Prostate gland (tissue), 2 donors: ENCODE measurements at regions not wholly inside any gene's neighbourhood (a gene's known extent, or its start where the extent isn't known, plus 50 kb on each side); places are given as distances from the start of the nearest gene placed in this dataset.

Source experiments
- DNase-seq: peaks from one replicate; pipeline ENCODE4 v3.0.0-alpha.2; 2019; ENCODE audit warnings: low spot score
- H3K27ac ChIP-seq, 2 donors: fragments of 200-600 bp; sonication (generic); 2 replicates each; pipeline ENCODE4 v1.5.1; 2017 to 2019
- H3K27me3 ChIP-seq: fragments of 200-600 bp; sonication (generic); replicated peaks from 2 replicates; pipeline ENCODE4 v1.5.1; 2019; ENCODE audit not compliant: insufficient read depth
- H3K36me3 ChIP-seq, 2 donors: fragments of 200-600 bp; sonication (generic); 1 replicate in 1 of 2; 2 replicates in 1 of 2; pipeline versions ENCODE4 v1.5.1 to v1.8.1; 2017 to 2019
- H3K4me1 ChIP-seq: fragments of 200-600 bp; sonication (generic); replicated peaks from 2 replicates; pipeline ENCODE4 v1.5.1; 2019
- H3K4me3 ChIP-seq, 2 donors: fragments of 200-600 bp; sonication (generic); 2 replicates each; pipeline ENCODE4 v1.5.1; 2017 to 2019
- H3K9me3 ChIP-seq: fragments of 200-600 bp; sonication (generic); 2 replicates; pipeline ENCODE4 v1.5.1; 2017
- POLR2A ChIP-seq: fragments of 450-650 bp; IDR thresholded peaks from one replicate; pipeline ENCODE4 v1.6.1; 2016; ENCODE audit warnings: antibody characterized with exemption, mild to moderate bottlenecking
- POLR2AphosphoS5 ChIP-seq: sonication (generic); formaldehyde crosslinking; IDR thresholded peaks from one replicate; pipeline ENCODE4 v1.6.1; 2017; ENCODE audit warnings: antibody characterized with exemption
- WGBS: methylation state at CpG from one replicate; pipeline ENCODE4 v1.1.5; 2018; 5-methylcytosine and 5-hydroxymethylcytosine counted together
- intact Hi-C: fragments of 100-400 bp; cut with DNase I; formaldehyde crosslinking; loops from one replicate; pipeline ENCODE4 v1.14.2; 2022
- TF ChIP-seq, protein P1 (sequence below), 4 experiments: fragments of 200-600 bp in 2 of 4; fragments of 450-650 bp in 2 of 4; sonication (generic) in 2 of 4; IDR thresholded peaks; 1 replicate in 3 of 4; 2 replicates in 1 of 4; pipeline ENCODE4 v1.5.1; 2016 to 2019; ENCODE audit warnings: antibody characterized with exemption in 4 of 4, mild to moderate bottlenecking in 2 of 4, moderate library complexity in 2 of 4

DNA sequence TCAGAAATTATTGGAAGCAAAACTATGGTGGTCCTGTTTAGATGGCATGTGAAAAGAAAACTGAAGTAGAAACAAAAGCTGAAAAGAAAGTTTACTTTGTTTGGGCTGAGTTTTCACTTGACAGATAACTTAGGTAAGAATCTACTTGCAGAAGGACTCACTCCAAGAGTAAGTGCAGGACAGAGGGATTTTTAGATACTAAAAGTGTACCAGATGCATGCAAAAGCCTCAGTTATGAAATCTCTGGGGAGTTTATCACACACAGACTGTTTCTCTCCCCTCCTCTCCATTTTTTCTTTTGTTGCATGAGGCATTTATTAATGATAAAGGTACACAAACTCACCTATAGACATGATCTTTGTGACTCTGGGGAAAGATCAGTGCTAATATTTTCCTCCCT, 127.5 kb upstream of the GIMD1 start:
- no peak overlapping the region for H3K27ac ChIP-seq
- intact Hi-C loops, result no loop called here
- no peaks in the 10 kb centered on the region for H3K4me1 ChIP-seq
- no peaks in the 10 kb centered on the region for H3K9me3 ChIP-seq
- DNase-seq, result no peak
- H3K4me3 ChIP-seq, result no peak overlapping the region
- TF ChIP-seq POLR2A, result no peak
- TF ChIP-seq, protein P1, sequence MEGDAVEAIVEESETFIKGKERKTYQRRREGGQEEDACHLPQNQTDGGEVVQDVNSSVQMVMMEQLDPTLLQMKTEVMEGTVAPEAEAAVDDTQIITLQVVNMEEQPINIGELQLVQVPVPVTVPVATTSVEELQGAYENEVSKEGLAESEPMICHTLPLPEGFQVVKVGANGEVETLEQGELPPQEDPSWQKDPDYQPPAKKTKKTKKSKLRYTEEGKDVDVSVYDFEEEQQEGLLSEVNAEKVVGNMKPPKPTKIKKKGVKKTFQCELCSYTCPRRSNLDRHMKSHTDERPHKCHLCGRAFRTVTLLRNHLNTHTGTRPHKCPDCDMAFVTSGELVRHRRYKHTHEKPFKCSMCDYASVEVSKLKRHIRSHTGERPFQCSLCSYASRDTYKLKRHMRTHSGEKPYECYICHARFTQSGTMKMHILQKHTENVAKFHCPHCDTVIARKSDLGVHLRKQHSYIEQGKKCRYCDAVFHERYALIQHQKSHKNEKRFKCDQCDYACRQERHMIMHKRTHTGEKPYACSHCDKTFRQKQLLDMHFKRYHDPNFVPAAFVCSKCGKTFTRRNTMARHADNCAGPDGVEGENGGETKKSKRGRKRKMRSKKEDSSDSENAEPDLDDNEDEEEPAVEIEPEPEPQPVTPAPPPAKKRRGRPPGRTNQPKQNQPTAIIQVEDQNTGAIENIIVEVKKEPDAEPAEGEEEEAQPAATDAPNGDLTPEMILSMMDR (IDR thresholded peaks at IDR 0.05), result no peak
- no peak for TF ChIP-seq POLR2AphosphoS5
- H3K36me3 ChIP-seq, result no peaks in the 10 kb centered on the region
- H3K27me3 ChIP-seq, result no peaks in the 10 kb centered on the region

DNA sequence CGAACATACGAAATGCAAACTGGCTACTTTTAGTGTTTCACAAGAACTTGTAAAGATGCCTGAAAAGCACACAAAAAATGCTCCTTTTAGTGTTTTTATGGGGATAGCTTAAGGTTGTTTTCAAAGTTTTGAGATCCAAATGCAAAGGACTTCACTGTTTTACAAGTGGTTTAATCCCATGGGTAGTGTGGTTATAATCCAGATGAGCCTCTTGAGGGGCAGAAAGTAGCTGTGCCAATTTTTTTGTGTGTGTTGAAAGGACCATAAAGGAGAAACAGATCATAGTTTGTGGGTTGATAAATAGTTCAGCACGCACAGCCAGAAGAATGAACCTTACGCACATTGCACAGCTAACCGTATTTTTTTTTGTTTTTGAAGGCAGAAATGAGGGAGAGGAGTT, 126.9 kb upstream of the GIMD1 start:
- no peak for DNase-seq
- WGBS, result 47% methylated on average over 5 of the region's 5 CpGs

DNA sequence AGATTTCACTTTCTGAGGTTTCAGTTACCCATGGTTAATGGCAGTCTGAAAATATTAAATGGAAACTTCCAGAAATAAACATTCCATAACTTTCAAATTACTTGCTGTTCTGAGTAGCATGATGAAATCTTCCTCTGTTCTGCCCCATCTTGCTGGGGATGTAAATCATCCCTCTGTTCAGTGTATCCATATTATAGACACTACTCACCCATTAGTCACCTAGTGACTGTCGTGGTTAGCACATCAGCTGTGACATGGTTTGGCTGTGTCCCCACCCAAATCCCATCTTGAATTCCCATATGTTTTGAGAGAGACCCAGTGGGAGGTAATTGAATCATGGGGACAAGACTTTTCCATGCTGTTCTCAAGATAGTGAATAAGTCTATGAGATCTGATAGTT, 125.5 kb upstream of the GIMD1 start:
- H3K27me3 ChIP-seq, result no peaks in the 10 kb centered on the region
- 80% methylated on average over 1 of the region's 1 CpG for WGBS

More for the DNA sequence above, 126.9 kb upstream of the GIMD1 start:
- intact Hi-C loops, result no loop called here
- Histone ChIP-seq H3K36me3 (no peaks in the 10 kb centered on the region), H3K4me1 (no peaks in the 10 kb centered on the region), H3K4me3 (no peak overlapping the region), H3K27ac (no peak overlapping the region), H3K27me3 (no peaks in the 10 kb centered on the region), H3K9me3 (no peaks in the 10 kb centered on the region)
- TF ChIP-seq POLR2AphosphoS5 (no peak), POLR2A (no peak)
- TF ChIP-seq, protein P1 (IDR thresholded peaks at IDR 0.05), result no peak

DNA sequence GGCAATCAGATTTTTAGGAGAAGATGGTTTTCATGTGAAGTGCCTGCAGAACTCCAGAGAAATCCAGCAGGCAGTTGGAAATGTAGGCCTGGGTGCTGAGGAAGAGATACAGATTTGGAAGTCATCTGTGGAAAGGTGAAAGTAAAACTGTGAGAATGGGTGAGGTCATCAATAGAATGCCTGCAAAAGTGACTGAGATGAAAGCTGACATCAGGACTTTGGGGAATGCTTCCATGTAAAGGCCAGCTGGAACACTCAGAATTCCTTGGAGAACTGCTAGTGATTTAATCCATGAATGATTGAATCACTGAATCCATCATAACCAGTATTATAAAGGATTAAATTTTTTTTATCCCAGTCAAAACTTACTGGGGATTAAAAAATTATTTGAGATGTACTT, 124.5 kb upstream of the GIMD1 start:
- Histone ChIP-seq H3K4me3 (no peak overlapping the region), H3K36me3 (no peaks in the 10 kb centered on the region), H3K27me3 (no peaks in the 10 kb centered on the region), H3K9me3 (no peaks in the 10 kb centered on the region), H3K27ac (no peak overlapping the region), H3K4me1 (no peaks in the 10 kb centered on the region)
- intact Hi-C loops, result no loop called here
- no peak for TF ChIP-seq POLR2A
- TF ChIP-seq POLR2AphosphoS5, result no peak
- TF ChIP-seq, protein P1 (IDR thresholded peaks at IDR 0.05), result no peak
- no peak for DNase-seq

More for the DNA sequence above, 125.5 kb upstream of the GIMD1 start:
- H3K4me1 ChIP-seq, result no peaks in the 10 kb centered on the region
- no peak overlapping the region for H3K4me3 ChIP-seq
- no peaks in the 10 kb centered on the region for H3K36me3 ChIP-seq
- no peak for DNase-seq
- no peaks in the 10 kb centered on the region for H3K9me3 ChIP-seq
- H3K27ac ChIP-seq, result no peak overlapping the region
- TF ChIP-seq POLR2AphosphoS5 (no peak), POLR2A (no peak)
- TF ChIP-seq, protein P1 (IDR thresholded peaks at IDR 0.05), result no peak
- intact Hi-C loops, result no loop called here

DNA sequence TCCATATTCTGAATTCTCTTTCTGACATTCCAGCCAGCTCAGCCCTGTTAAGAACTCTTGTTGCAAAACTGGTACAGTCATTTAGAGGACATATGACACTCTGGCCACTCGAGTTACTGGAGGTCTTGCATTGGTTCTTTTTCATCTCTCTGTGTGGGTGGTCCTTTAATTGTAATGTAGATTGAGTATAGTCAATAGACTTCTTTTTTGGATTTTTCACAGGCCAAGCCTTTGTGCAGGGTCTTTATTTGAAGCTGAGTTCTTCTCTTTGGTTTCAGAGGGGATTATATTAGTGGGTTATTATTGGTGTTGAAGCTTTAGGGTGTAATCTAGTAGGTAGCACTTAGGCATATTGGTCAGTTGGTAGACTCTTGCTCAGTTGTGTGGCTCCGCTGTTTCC, 118.0 kb upstream of the GIMD1 start:
- 52% methylated on average over 2 of the region's 2 CpGs for WGBS
- no peaks in the 10 kb centered on the region for H3K9me3 ChIP-seq

More for the DNA sequence above, 118.0 kb upstream of the GIMD1 start:
- TF ChIP-seq POLR2AphosphoS5 (no peak), POLR2A (no peak)
- TF ChIP-seq, protein P1 (IDR thresholded peaks at IDR 0.05), result no peak
- no peaks in the 10 kb centered on the region for H3K36me3 ChIP-seq
- H3K4me1 ChIP-seq, result no peaks in the 10 kb centered on the region
- no peaks in the 10 kb centered on the region for H3K27me3 ChIP-seq
- H3K4me3 ChIP-seq, result no peak overlapping the region
- no peak overlapping the region for H3K27ac ChIP-seq
- intact Hi-C loops, result no loop called here
- no peak for DNase-seq
